ENCODE measurements at regions not wholly inside any gene's neighbourhood (a gene's known extent, or its start where the extent isn't known, plus 50 kb on each side); places are given as distances from the start of the nearest gene placed in this dataset.
"Not testable (repeated sequence)": the region's sequence is repeated elsewhere in the genome, so short reads cannot be mapped to it uniquely, and the experiment has no call there.

DNA sequence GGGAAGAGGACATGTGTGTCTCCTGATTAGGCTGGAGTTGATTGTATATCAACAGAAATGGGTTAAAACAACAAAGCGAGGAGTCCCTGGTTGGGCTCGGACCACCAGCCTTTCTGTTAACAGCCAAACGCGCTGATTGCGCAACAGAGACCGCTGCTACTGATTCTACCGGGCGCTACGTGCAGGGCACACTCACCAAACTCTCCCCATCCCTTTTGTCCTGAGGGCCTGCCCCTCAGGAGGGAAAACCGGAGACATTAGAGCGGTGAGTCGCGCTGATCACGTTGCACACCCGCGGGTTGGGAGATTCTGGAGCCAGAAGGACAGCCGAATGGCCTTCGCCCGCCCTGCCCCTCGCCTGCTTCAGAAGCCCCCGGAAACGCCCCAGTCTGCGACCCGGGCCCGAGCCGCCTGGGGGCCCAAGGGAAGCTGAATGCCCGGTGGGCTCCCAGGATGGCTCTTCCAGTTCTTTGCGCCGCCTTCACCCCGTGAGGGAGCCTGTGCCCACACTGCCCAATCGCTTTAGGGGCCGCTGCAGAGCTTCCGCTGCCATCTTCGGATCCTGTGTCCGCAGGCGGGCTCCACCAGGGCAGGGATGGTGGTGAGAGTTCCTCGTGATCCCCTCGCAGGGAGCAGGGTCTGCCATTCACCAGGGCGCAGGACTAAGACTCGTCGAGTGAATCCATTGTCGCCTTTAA lies 165.4 kb upstream of the NBPF11 start:
- Histone ChIP-seq H3K27ac (ENCODE audit: low read length) (no peak overlapping the region), H3K4me1 (ENCODE audit: control insufficient read depth, insufficient read depth, low read length) (no peaks in the 10 kb centered on the region), H3K4me3 (ENCODE audit: low read length) (peak overlapping the region; percentile 48; the same call in 1 of the 2 replicates), H3K36me3 (ENCODE audit: control insufficient read depth, insufficient read depth, low read length) (no peaks in the 10 kb centered on the region), H3K27me3 (ENCODE audit: control insufficient read depth, insufficient read depth, low read length) (no peaks in the 10 kb centered on the region; the same call in 1 of the 2 replicates), H3K9me3 (ENCODE audit: control insufficient read depth, insufficient read depth, low read length) (no peaks in the 10 kb centered on the region)
- DNase-seq (ENCODE audit: low read depth, low spot score): no peak
- no CpG with 5 or more reads among the region's 42 CpGs for WGBS (ENCODE audit: insufficient coverage, insufficient read length)

DNA sequence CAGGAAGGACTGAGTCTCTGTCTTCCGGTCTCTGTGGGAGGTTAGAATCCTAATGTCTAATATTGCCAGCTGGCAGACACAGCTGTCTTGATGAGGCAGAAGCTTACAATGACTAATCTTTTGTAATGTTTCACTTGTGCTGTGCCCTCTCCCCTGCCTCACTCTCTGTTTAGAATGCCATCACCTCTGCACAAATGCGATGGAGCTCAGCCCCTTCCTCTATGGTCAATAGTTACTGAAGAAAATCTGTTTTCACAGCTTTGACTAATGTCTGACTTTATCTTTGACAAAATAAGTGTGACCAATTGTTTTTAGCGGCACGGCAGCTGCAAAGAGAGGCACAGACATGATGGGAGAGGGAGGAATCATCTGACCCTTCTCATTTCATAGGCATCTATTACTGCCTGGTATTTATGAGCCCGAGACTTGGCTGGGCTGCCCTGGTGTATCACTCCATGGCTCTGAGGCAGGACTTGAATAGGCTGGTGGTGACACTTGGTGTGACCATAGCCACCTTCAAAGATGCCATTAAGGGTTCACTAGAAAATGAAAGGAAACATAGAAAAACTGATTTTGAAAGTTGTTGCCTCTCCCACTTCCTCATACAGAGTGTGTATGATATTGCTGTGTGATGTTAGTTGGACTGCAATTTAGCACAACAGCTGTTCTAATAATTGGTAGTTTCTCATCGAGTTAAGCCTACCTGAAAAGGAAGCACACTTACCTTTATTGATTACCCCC lies 163.2 kb upstream of the NBPF11 start:
- Histone ChIP-seq H3K9me3 (ENCODE audit: control insufficient read depth, insufficient read depth, low read length) (no peaks in the 10 kb centered on the region), H3K27me3 (ENCODE audit: control insufficient read depth, insufficient read depth, low read length) (peaks cover 9% of the 10 kb centered on the region), H3K36me3 (ENCODE audit: control insufficient read depth, insufficient read depth, low read length) (no peaks in the 10 kb centered on the region), H3K4me1 (ENCODE audit: control insufficient read depth, insufficient read depth, low read length) (0 out of 2 replicates have a peak, but pooled peaks cover under 1% of the 10 kb centered on the region), H3K4me3 (ENCODE audit: low read length) (no peak overlapping the region), H3K27ac (ENCODE audit: low read length) (no peak overlapping the region)
- no CpG with 5 or more reads among the region's 6 CpGs for WGBS (ENCODE audit: insufficient coverage, insufficient read length)
- no peak for DNase-seq (ENCODE audit: low read depth, low spot score)

DNA sequence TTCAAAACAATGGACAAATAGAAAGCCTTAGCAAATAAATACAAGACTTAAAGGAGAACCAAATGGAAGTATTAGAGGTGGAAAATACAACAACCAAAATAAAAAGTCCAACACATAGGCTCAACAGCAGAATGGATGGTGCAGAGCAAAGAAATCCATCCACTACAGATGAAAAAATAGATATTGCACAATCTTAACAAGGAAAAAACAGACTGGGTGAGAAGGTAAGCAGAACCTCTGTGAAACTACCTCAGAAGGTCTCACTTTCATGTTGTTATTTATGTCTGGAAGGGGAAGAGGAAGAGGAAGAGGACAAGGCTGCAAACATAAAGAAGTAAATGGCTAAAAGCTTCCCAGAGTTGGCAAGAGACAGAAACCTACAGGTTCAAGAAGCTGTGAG lies 158.7 kb upstream of the NBPF11 start:
- Histone ChIP-seq H3K27me3 (ENCODE audit: control insufficient read depth, insufficient read depth, low read length) (peaks cover 11% of the 10 kb centered on the region), H3K4me3 (ENCODE audit: low read length) (no peak overlapping the region)

DNA sequence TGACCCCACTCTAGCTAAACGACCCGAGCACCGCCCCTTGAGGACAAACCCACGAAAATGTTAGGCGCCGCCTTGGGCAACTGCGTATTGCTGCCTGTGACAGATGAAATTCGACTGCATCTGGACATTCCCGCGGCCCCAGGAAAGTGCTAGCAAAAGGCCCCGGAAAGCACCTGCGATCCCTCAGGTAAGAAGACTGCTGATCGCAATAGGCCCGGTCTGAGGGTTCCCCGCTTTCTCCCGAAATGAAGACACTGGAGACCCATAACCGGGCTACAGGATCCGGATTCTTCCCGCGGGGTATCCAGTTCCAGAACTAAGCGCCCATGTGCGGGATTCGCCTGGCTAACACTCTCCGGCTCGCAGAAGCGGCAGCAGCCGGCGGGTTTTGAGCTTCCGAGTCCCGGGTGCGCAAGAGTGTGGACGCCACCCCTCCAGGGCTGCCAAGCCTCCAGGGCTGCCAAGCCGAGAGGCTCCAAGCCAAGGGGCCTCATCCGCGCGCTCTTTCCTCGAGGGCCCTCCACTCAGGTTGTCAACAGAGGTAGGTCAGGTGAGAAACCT lies 157.9 kb upstream of the NBPF11 start:
- Histone ChIP-seq H3K27me3 (ENCODE audit: control insufficient read depth, insufficient read depth, low read length) (peaks cover 11% of the 10 kb centered on the region), H3K4me3 (ENCODE audit: low read length) (peak overlapping the region; percentile 25; the same call in 1 of the 2 replicates), H3K27ac (ENCODE audit: low read length) (no peak overlapping the region), H3K36me3 (ENCODE audit: control insufficient read depth, insufficient read depth, low read length) (no peaks in the 10 kb centered on the region), H3K9me3 (ENCODE audit: control insufficient read depth, insufficient read depth, low read length) (no peaks in the 10 kb centered on the region), H3K4me1 (ENCODE audit: control insufficient read depth, insufficient read depth, low read length) (0 out of 2 replicates have a peak, but pooled peaks cover 2% of the 10 kb centered on the region)
- no CpG with 5 or more reads among the region's 37 CpGs for WGBS (ENCODE audit: insufficient coverage, insufficient read length)
- no peak for DNase-seq (ENCODE audit: low read depth, low spot score)

More for the DNA sequence above, 158.7 kb upstream of the NBPF11 start:
- H3K36me3 ChIP-seq (ENCODE audit: control insufficient read depth, insufficient read depth, low read length): no peaks in the 10 kb centered on the region
- 0 out of 2 replicates have a peak, but pooled peaks cover 2% of the 10 kb centered on the region for H3K4me1 ChIP-seq (ENCODE audit: control insufficient read depth, insufficient read depth, low read length)
- no peak overlapping the region for H3K27ac ChIP-seq (ENCODE audit: low read length)
- DNase-seq (ENCODE audit: low read depth, low spot score): no peak
- H3K9me3 ChIP-seq (ENCODE audit: control insufficient read depth, insufficient read depth, low read length): no peaks in the 10 kb centered on the region

DNA sequence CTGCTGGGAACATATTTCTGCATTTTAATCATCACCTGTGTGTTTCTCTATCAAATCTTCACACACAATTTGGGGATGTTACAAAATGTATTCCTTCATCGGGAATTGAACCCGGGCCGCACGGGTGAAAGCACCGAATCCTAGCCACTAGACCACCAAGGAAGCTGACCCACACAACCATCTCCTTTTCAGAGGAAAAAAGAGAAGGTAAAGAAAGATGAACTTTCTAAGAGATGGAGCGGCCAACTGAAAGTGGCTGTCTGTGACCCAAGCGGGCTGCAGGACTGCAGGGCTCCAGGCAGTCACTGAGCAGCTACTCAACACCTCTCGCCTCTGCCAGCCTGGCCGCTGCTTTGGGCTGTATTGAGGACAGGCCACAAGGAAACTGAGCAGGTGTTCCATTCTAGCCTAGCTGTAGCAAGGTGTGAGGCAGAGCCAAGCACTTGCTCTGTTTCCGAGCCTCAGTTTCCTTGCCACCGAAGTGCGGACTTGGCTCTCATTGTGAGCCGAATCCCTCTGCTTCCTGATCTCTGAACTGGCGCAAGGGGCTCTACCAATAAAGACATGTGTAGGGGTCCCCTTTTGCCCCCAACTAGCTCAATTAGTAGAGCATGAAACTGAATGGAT lies 156.9 kb upstream of the NBPF11 start:
- Histone ChIP-seq H3K27ac (ENCODE audit: low read length) (no peak overlapping the region), H3K4me3 (ENCODE audit: low read length) (peak overlapping the region; percentile 25; the same call in 1 of the 2 replicates), H3K9me3 (ENCODE audit: control insufficient read depth, insufficient read depth, low read length) (no peaks in the 10 kb centered on the region), H3K27me3 (ENCODE audit: control insufficient read depth, insufficient read depth, low read length) (peaks cover 11% of the 10 kb centered on the region), H3K36me3 (ENCODE audit: control insufficient read depth, insufficient read depth, low read length) (no peaks in the 10 kb centered on the region), H3K4me1 (ENCODE audit: control insufficient read depth, insufficient read depth, low read length) (0 out of 2 replicates have a peak, but pooled peaks cover 2% of the 10 kb centered on the region)
- no peak for DNase-seq (ENCODE audit: low read depth, low spot score)
- WGBS (ENCODE audit: insufficient coverage, insufficient read length): no CpG with 5 or more reads among the region's 14 CpGs

DNA sequence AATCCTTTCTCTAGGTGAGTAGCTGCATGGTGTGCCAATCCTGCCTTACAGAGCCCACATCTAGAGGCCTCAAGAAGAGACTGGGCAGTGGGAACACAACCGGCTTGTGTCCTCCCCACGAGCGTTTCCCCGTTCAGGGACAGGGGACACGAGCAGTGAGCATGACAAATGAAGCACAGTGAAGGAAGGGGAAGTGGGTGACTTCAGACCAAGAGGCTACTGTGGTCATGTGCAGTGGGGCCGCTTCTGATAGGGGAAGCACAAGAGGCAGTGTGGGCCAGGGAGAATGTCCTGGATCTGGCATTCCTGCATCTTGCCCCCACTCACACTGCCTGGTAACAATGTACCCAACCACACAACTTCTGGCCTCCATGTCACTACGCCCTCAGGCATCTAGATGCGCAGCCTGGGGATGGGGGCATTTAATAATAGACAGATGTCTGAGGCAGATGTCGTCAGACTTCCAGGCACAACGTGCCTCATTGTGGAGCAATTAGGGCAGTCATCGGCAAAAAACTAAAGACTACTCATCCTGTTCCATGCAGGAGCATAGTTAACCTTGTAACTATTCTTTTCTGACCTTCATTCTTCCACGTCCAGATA lies 155.6 kb upstream of the NBPF11 start:
- Histone ChIP-seq H3K27me3 (ENCODE audit: control insufficient read depth, insufficient read depth, low read length) (peaks cover 11% of the 10 kb centered on the region), H3K9me3 (ENCODE audit: control insufficient read depth, insufficient read depth, low read length) (no peaks in the 10 kb centered on the region)
- no CpG with 5 or more reads among the region's 12 CpGs for WGBS (ENCODE audit: insufficient coverage, insufficient read length)

DNA sequence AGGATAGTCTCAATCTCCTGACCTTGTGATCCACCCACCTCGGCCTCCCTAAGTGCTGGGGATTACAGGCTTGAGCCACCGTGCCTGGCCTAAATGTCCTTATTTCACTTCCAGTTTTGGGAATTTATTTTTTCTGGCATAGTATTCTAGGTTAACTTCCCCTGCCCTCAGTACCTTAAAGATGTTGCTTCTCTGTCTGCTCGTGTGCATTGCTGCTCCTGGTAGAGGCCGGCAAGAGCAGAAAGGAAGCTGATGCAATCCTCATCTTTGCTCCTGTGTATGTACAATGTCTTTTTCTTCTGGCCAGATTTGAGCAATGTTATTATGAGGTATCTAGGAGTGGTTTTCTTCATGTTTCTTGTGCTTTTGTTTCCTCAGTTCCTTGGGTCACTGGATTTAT lies 152.9 kb upstream of the NBPF11 start:
- H3K9me3 ChIP-seq (ENCODE audit: control insufficient read depth, insufficient read depth, low read length); H3K36me3 ChIP-seq (ENCODE audit: control insufficient read depth, insufficient read depth, low read length); H3K4me3 ChIP-seq (ENCODE audit: low read length); DNase-seq (ENCODE audit: low read depth, low spot score); H3K4me1 ChIP-seq (ENCODE audit: control insufficient read depth, insufficient read depth, low read length); H3K27me3 ChIP-seq (ENCODE audit: control insufficient read depth, insufficient read depth, low read length); H3K27ac ChIP-seq (ENCODE audit: low read length): not testable (repeated sequence)
- no CpG with 5 or more reads among the region's 4 CpGs for WGBS (ENCODE audit: insufficient coverage, insufficient read length)

More for the DNA sequence above, 155.6 kb upstream of the NBPF11 start:
- no peak for DNase-seq (ENCODE audit: low read depth, low spot score)
- no peak overlapping the region for H3K4me3 ChIP-seq (ENCODE audit: low read length)
- no peaks in the 10 kb centered on the region for H3K36me3 ChIP-seq (ENCODE audit: control insufficient read depth, insufficient read depth, low read length)
- 0 out of 2 replicates have a peak, but pooled peaks cover 2% of the 10 kb centered on the region for H3K4me1 ChIP-seq (ENCODE audit: control insufficient read depth, insufficient read depth, low read length)
- H3K27ac ChIP-seq (ENCODE audit: low read length): no peak overlapping the region

DNA sequence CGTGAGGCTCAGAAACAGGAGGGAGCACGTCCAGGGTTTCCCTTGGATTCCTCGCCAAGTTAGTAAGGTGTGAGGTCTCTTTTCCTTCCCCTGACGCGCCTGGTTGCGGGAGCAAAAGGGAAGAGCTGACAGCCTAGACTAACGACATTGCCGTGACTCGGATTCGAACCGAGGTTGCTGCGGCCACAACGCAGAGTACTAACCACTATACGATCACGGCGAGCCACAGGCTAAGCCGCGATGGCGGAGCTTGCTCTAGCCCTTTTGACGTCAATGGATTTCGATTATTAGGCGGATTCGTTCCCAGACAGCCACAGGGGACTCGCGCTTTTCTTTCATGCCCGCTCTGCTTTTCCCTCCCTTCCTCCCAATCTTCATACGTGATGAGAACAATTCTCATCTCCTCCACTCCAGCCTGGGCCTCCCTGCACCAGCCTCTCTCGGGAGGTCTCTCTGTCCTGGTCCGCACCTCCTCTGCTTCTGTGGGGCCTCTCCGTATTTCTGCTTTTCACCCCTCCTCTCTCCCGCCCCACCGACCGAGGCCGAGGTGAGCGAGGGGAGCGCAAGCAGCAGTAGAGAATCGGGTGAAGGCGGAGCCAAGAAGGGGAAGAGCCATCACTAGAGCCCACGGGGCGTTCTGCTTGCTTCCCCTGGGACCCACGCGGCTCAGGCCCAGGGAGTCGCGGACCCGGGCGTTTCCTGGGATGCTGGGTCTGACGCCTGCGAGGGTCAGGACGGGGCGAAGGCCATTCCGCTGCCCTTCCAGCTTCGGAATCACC lies 150.7 kb upstream of the NBPF11 start:
- not testable (repeated sequence) for H3K27ac ChIP-seq (ENCODE audit: low read length); H3K4me1 ChIP-seq (ENCODE audit: control insufficient read depth, insufficient read depth, low read length); H3K9me3 ChIP-seq (ENCODE audit: control insufficient read depth, insufficient read depth, low read length); H3K27me3 ChIP-seq (ENCODE audit: control insufficient read depth, insufficient read depth, low read length); H3K36me3 ChIP-seq (ENCODE audit: control insufficient read depth, insufficient read depth, low read length); DNase-seq (ENCODE audit: low read depth, low spot score)
- peak overlapping the region; percentile 40; the same call in 1 of the 2 replicates for H3K4me3 ChIP-seq (ENCODE audit: low read length)
- no CpG with 5 or more reads among the region's 52 CpGs for WGBS (ENCODE audit: insufficient coverage, insufficient read length)

DNA sequence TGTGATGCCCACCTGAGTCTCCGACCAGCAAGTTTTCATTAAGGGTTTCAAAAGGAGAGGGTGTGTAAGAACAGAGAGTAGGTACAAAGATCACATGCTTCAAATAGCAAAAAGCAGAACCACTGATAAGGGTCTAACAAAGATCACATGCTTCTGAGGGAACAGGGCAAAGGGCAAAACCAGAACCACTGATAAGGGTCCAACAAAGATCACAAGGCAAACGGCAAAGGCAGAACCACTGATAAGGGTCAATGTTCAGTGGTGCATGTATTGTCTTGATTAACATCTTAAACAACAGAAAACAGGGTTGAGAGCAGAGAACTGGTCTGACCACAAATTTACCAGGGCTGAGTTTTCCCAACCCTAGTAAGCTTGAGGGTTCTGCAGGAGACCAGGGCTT lies 145.8 kb upstream of the NBPF11 start:
- H3K4me1 ChIP-seq (ENCODE audit: control insufficient read depth, insufficient read depth, low read length); H3K9me3 ChIP-seq (ENCODE audit: control insufficient read depth, insufficient read depth, low read length); H3K4me3 ChIP-seq (ENCODE audit: low read length); H3K27ac ChIP-seq (ENCODE audit: low read length); DNase-seq (ENCODE audit: low read depth, low spot score); H3K36me3 ChIP-seq (ENCODE audit: control insufficient read depth, insufficient read depth, low read length); H3K27me3 ChIP-seq (ENCODE audit: control insufficient read depth, insufficient read depth, low read length): not testable (repeated sequence)
- no CpG with 5 or more reads among the region's 2 CpGs for WGBS (ENCODE audit: insufficient coverage, insufficient read length)

All from iPS DF 6.9 (cell line).